Kidney epithelial cell (primary cell): ENCODE measurements at regions not wholly inside any gene's neighbourhood (a gene's known extent, or its start where the extent isn't known, plus 50 kb on each side); places are given as distances from the start of the nearest gene placed in this dataset.
A peak's percentile ranks its signal among the peaks of the same experiment; 100 is the strongest.

Source experiments
- DNase-seq: peaks from one replicate; pipeline ENCODE4 v3.0.0-alpha.2; 2010; ENCODE audit warnings: low read depth
- H3K27me3 ChIP-seq: 2 replicates; pipeline ENCODE4 v1.6.0; 2011; ENCODE audit warnings: low read length; ENCODE audit not compliant: control insufficient read depth, insufficient read depth
- H3K36me3 ChIP-seq: 2 replicates; pipeline ENCODE4 v1.5.1; 2011; ENCODE audit warnings: low read length; ENCODE audit not compliant: control insufficient read depth, insufficient read depth
- H3K4me3 ChIP-seq: 2 replicates; pipeline ENCODE4 v1.5.1; 2011; ENCODE audit warnings: low read depth, mild to moderate bottlenecking, control low read depth, low read length
- CTCF ChIP-seq: IDR thresholded peaks from 2 replicates; pipeline ENCODE4 v1.5.1; 2011; ENCODE audit warnings: mild to moderate bottlenecking, moderate library complexity, low read length, control low read depth, inconsistent platforms; ENCODE audit not compliant: insufficient read depth, poor library complexity, severe bottlenecking

- no peak for TF ChIP-seq CTCF
- no peak for DNase-seq
- H3K27me3 ChIP-seq: no peaks in the 10 kb centered on the region
- H3K36me3 ChIP-seq: no peaks in the 10 kb centered on the region
- H3K4me3 ChIP-seq: no peak overlapping the region
These were observed 936.6 kb downstream of the NR2F1-AS1 start for GRCh38 chr5:92644266-92644886.

GRCh38 chr5:92641031-92641962, 939.7 kb downstream of the NR2F1-AS1 start:
- H3K36me3 ChIP-seq: no peaks in the 10 kb centered on the region
- DNase-seq: peak; percentile 44
- H3K4me3 ChIP-seq: peak overlapping the region; percentile 23
- no peak for TF ChIP-seq CTCF
- no peaks in the 10 kb centered on the region for H3K27me3 ChIP-seq

- H3K4me3 ChIP-seq: no peak overlapping the region
- H3K36me3 ChIP-seq: no peaks in the 10 kb centered on the region
- no peaks in the 10 kb centered on the region for H3K27me3 ChIP-seq
- TF ChIP-seq CTCF: no peak
- no peak for DNase-seq
These were observed 940.7 kb downstream of the NR2F1-AS1 start for GRCh38 chr5:92640340-92640739.

GRCh38 chr5:92637960-92638359, 943.1 kb downstream of the NR2F1-AS1 start:
- no peaks in the 10 kb centered on the region for H3K36me3 ChIP-seq
- H3K27me3 ChIP-seq: no peaks in the 10 kb centered on the region
- no peak overlapping the region for H3K4me3 ChIP-seq
- TF ChIP-seq CTCF: no peak
- no peak for DNase-seq

- Histone ChIP-seq H3K4me3 (no peak overlapping the region), H3K27me3 (no peaks in the 10 kb centered on the region), H3K36me3 (no peaks in the 10 kb centered on the region)
- DNase-seq: no peak
- no peak for TF ChIP-seq CTCF
These were observed 943.8 kb downstream of the NR2F1-AS1 start for GRCh38 chr5:92637247-92637646.

GRCh38 chr5:92635001-92635461, 946.0 kb downstream of the NR2F1-AS1 start:
- DNase-seq: no peak
- TF ChIP-seq CTCF: no peak
- Histone ChIP-seq H3K36me3 (no peaks in the 10 kb centered on the region), H3K4me3 (no peak overlapping the region), H3K27me3 (no peaks in the 10 kb centered on the region)
